Progenitor cell of endocrine pancreas (in vitro differentiated cells): ENCODE measurements at regions not wholly inside any gene's neighbourhood (a gene's known extent, or its start where the extent isn't known, plus 50 kb on each side); places are given as distances from the start of the nearest gene placed in this dataset.

Experiments
- DNase-seq: peaks from one replicate; pipeline ENCODE4 v3.0.0; 2021; ENCODE audit warnings: low spot score; ENCODE audit not compliant: unreplicated experiment
- H3K27ac Mint-ChIP-seq: 2 replicates; pipeline ENCODE4 v1.8.0; 2021; ENCODE audit warnings: mild to moderate bottlenecking, moderate library complexity, mixed read lengths
- H3K27me3 Mint-ChIP-seq: 2 replicates; pipeline ENCODE4 v1.8.0; 2021; ENCODE audit warnings: mixed read lengths
- H3K36me3 Mint-ChIP-seq: 2 replicates; pipeline ENCODE4 v1.8.0; 2022; ENCODE audit warnings: mixed read lengths; ENCODE audit not compliant: insufficient read depth
- H3K4me1 Mint-ChIP-seq: 2 replicates; pipeline ENCODE4 v1.8.0; 2021; ENCODE audit warnings: low read depth, mixed read lengths
- H3K4me3 Mint-ChIP-seq: 2 replicates; pipeline ENCODE4 v1.8.0; 2021; ENCODE audit warnings: low read depth, mild to moderate bottlenecking, moderate library complexity, mixed read lengths
- H3K9me3 Mint-ChIP-seq: 2 replicates; pipeline ENCODE4 v1.8.0; 2021; ENCODE audit warnings: low read depth, mixed read lengths
- CTCF ChIP-seq: fragments of 200-600 bp; sonication (generic); IDR thresholded peaks from one replicate; pipeline ENCODE4 v1.5.0; 2021; ENCODE audit warnings: antibody characterized with exemption, mild to moderate bottlenecking; ENCODE audit not compliant: unreplicated experiment

- Mint-ChIP-seq H3K9me3 (peaks cover 13% of the 10 kb centered on the region), H3K4me3 (no peak overlapping the region), H3K4me1 (peaks cover 11% of the 10 kb centered on the region), H3K27ac (peak overlapping the region; percentile 26), H3K27me3 (no peaks in the 10 kb centered on the region), H3K36me3 (peaks cover 6% of the 10 kb centered on the region)
- no peak for TF ChIP-seq CTCF
- no peak for DNase-seq
Measured at GRCh38 chr5:99398976-99399375, 470.2 kb upstream of the CHD1 start.

- no peak for TF ChIP-seq CTCF
- peaks cover 20% of the 10 kb centered on the region for H3K9me3 Mint-ChIP-seq
- no peak for DNase-seq
- H3K36me3 Mint-ChIP-seq, result peaks cover 17% of the 10 kb centered on the region
- no peak overlapping the region for H3K4me3 Mint-ChIP-seq
- peaks cover 12% of the 10 kb centered on the region for H3K4me1 Mint-ChIP-seq
- H3K27ac Mint-ChIP-seq, result no peak overlapping the region
- H3K27me3 Mint-ChIP-seq, result no peaks in the 10 kb centered on the region
Measured at GRCh38 chr5:99386406-99387077, 457.7 kb upstream of the CHD1 start.

GRCh38 chr5:99379187-99379586 is 450.4 kb upstream of the CHD1 start:
- no peak for TF ChIP-seq CTCF
- Mint-ChIP-seq H3K36me3 (peaks cover 20% of the 10 kb centered on the region), H3K4me1 (peaks cover 9% of the 10 kb centered on the region), H3K4me3 (no peak overlapping the region), H3K27me3 (no peaks in the 10 kb centered on the region), H3K9me3 (peaks cover 30% of the 10 kb centered on the region), H3K27ac (no peak overlapping the region)
- DNase-seq, result no peak

DNA sequence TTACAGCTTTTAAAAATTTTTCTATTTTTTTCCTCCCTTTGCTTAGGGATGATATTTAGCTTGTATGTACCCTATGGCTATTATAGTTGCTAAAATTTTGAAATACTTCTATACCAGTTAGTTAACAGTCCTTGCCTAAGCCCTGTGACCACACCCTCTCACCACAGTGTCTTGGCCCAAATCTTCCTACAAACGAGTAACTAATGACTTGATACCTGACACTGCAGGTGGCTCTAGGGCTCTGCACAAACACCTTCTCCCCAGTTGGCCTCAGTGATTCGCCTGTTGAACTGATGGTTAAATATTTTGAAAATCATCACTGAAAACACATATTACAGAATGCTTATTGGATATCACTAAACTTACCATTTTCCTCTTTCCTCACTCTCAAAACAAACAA is 449.6 kb upstream of the CHD1 start:
- no peak for TF ChIP-seq CTCF
- H3K4me3 Mint-ChIP-seq, result no peak overlapping the region
- H3K27ac Mint-ChIP-seq, result no peak overlapping the region
- H3K36me3 Mint-ChIP-seq, result peaks cover 21% of the 10 kb centered on the region
- no peak for DNase-seq
- peaks cover 31% of the 10 kb centered on the region for H3K9me3 Mint-ChIP-seq
- H3K4me1 Mint-ChIP-seq, result peaks cover 9% of the 10 kb centered on the region
- H3K27me3 Mint-ChIP-seq, result no peaks in the 10 kb centered on the region

DNA sequence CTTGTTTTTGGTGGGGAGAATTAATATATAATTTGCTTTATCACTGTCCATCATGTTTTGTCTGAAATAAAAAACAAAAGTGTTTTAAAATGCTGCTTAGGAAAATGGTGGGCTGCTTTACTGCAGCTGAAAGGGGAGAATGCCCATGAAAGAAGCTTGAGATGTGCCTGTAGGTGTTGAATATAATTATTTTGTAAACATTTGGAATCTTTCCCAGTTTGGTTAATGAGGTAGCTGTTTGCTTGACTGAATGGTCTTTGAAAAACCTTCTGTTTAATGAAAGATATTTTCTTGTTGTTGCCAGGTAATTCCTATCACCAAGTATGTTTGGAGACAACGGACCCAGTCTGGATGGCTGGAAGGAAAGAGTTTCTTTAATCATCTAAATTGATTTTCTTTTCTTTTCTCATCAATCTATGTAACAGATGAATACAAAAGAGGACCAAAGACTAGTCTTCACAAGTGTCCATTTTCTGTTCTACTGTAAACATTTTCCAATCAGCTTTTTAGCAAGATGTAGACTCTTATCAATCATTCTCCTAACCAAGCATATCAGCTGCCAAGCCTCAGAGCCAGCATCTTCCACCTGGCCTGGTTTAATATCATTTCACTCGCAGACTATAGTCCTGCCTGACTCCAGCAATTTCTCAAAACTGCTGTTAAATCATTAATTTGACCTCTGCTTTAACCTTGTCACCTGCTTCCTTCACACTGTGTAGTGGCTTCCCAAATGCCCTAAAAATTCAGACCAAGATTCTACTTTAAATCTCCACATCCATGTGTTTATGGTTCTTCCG is 441.2 kb upstream of the CHD1 start:
- no peaks in the 10 kb centered on the region for H3K27me3 Mint-ChIP-seq
- DNase-seq, result no peak
- peaks cover 22% of the 10 kb centered on the region for H3K36me3 Mint-ChIP-seq
- H3K4me1 Mint-ChIP-seq, result peaks cover 44% of the 10 kb centered on the region
- H3K9me3 Mint-ChIP-seq, result peaks cover 26% of the 10 kb centered on the region
- H3K27ac Mint-ChIP-seq, result peak overlapping the region; percentile 54
- no peak for TF ChIP-seq CTCF
- H3K4me3 Mint-ChIP-seq, result no peak overlapping the region
